ENCODE measurements at regions not wholly inside any gene's neighbourhood (a gene's known extent, or its start where the extent isn't known, plus 50 kb on each side); places are given as distances from the start of the nearest gene placed in this dataset.

DNA sequence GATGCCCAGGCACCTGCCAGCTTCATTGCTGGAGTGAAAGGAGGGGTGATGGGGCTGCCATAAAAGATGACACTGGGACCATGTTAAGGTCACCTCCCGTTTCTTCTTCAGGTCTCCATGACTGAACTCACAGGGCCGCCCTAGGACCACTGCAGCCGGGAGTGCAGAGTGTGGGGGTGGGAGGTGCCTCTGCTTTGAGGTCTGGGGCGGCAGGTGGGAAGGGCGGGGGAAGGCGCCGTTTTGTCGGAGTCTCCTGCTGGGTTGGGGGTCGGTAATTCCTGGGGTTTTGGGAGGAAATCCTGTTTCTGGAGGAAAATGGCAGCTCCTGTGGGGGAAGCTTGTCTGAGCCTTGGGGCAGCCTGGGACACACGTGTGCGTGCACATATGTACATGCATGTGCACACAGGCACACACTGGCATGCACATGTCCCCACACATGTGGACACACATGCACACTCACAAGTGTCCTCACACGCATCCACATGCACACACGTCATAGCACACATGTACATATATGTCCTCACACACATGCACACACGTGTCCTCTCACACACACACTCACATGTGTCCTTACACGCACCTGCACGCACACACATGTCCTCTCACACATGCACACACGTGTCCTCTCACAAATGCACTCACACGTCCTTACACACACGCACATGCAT, 990.9 kb downstream of the BRD1 start:
- H3K27ac ChIP-seq (replicated peaks): no peak overlapping the region
- TF ChIP-seq, protein P1, sequence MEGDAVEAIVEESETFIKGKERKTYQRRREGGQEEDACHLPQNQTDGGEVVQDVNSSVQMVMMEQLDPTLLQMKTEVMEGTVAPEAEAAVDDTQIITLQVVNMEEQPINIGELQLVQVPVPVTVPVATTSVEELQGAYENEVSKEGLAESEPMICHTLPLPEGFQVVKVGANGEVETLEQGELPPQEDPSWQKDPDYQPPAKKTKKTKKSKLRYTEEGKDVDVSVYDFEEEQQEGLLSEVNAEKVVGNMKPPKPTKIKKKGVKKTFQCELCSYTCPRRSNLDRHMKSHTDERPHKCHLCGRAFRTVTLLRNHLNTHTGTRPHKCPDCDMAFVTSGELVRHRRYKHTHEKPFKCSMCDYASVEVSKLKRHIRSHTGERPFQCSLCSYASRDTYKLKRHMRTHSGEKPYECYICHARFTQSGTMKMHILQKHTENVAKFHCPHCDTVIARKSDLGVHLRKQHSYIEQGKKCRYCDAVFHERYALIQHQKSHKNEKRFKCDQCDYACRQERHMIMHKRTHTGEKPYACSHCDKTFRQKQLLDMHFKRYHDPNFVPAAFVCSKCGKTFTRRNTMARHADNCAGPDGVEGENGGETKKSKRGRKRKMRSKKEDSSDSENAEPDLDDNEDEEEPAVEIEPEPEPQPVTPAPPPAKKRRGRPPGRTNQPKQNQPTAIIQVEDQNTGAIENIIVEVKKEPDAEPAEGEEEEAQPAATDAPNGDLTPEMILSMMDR (IDR thresholded peaks at IDR 0.05; ENCODE audit: insufficient read depth, low read length): no peak
- TF ChIP-seq GABPA (IDR thresholded peaks at IDR 0.05; ENCODE audit: low read depth) (no peak), SPI1 (IDR thresholded peaks at IDR 0.05; ENCODE audit: borderline replicate concordance, low read depth) (no peak), POLR2AphosphoS5 (IDR thresholded peaks at IDR 0.05; ENCODE audit: low read depth) (no peak)
- TF ChIP-seq, protein P2, sequence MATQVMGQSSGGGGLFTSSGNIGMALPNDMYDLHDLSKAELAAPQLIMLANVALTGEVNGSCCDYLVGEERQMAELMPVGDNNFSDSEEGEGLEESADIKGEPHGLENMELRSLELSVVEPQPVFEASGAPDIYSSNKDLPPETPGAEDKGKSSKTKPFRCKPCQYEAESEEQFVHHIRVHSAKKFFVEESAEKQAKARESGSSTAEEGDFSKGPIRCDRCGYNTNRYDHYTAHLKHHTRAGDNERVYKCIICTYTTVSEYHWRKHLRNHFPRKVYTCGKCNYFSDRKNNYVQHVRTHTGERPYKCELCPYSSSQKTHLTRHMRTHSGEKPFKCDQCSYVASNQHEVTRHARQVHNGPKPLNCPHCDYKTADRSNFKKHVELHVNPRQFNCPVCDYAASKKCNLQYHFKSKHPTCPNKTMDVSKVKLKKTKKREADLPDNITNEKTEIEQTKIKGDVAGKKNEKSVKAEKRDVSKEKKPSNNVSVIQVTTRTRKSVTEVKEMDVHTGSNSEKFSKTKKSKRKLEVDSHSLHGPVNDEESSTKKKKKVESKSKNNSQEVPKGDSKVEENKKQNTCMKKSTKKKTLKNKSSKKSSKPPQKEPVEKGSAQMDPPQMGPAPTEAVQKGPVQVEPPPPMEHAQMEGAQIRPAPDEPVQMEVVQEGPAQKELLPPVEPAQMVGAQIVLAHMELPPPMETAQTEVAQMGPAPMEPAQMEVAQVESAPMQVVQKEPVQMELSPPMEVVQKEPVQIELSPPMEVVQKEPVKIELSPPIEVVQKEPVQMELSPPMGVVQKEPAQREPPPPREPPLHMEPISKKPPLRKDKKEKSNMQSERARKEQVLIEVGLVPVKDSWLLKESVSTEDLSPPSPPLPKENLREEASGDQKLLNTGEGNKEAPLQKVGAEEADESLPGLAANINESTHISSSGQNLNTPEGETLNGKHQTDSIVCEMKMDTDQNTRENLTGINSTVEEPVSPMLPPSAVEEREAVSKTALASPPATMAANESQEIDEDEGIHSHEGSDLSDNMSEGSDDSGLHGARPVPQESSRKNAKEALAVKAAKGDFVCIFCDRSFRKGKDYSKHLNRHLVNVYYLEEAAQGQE (IDR thresholded peaks at IDR 0.05; ENCODE audit: insufficient replicate concordance, low read depth): no peak
- DNase-seq (ENCODE audit: low read depth in 1 of 2, low spot score in 1 of 2): no peak
- no peaks in the 10 kb centered on the region for H3K27me3 ChIP-seq (ENCODE audit: insufficient read depth, poor library complexity, severe bottlenecking)
- H3K4me3 ChIP-seq (replicated peaks; ENCODE audit: insufficient read depth, low read length): no peak overlapping the region

DNA sequence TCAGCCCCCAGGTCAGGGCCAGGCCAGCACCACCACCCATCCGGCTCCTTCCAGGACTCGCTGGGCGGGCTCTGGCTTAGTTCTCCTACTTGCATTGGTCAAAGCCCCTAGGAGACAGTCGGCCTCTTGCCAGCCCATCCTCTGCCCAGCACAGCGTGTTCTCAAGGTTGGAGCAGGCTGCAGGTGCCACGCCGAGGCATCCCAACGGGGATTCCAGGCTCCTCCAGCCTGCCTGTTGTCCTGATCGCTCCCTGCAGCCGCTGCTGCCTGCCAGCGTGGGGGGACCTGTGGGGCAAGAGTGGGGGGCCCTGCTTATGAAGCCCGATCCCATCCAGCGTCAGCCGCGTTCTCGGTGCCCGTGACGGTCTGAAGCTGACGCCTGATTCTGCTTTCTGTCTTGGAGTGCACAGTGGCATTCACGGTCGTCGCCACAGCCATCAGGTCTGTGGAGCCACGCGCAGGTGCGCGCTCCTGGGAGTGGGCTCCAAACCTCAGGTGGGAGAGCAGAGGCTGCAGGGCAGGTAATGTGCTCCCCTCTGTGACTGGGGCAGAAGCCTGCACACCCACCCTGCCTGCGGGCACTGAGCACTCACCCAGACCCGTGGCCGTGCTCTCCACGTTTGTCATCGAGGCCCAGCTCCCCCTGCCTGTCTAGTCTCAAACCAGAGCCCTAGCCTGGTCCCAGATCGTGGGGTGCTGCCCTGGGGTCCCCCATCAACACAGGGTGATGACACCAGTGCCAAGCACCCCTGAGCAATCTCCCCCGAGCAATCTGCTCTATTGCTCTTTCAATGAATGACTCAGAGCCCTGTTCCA, 991.6 kb downstream of the BRD1 start:
- H3K4me3 ChIP-seq (replicated peaks; ENCODE audit: insufficient read depth, low read length): no peak overlapping the region
- DNase-seq (ENCODE audit: low read depth in 1 of 2, low spot score in 1 of 2): no peak
- no peaks in the 10 kb centered on the region for H3K27me3 ChIP-seq (ENCODE audit: insufficient read depth, poor library complexity, severe bottlenecking)
- H3K27ac ChIP-seq (replicated peaks): no peak overlapping the region
- TF ChIP-seq, protein P2 (IDR thresholded peaks at IDR 0.05; ENCODE audit: insufficient replicate concordance, low read depth): no peak
- TF ChIP-seq POLR2AphosphoS5 (IDR thresholded peaks at IDR 0.05; ENCODE audit: low read depth) (no peak), GABPA (IDR thresholded peaks at IDR 0.05; ENCODE audit: low read depth) (no peak), SPI1 (IDR thresholded peaks at IDR 0.05; ENCODE audit: borderline replicate concordance, low read depth) (no peak)
- TF ChIP-seq, protein P1 (IDR thresholded peaks at IDR 0.05; ENCODE audit: insufficient read depth, low read length): no peak

- no peak overlapping the region for H3K4me3 ChIP-seq (replicated peaks; ENCODE audit: insufficient read depth, low read length)
- H3K27me3 ChIP-seq (ENCODE audit: insufficient read depth, poor library complexity, severe bottlenecking): no peaks in the 10 kb centered on the region
- no peak for DNase-seq (ENCODE audit: low read depth in 1 of 2, low spot score in 1 of 2)
- no peak overlapping the region for H3K27ac ChIP-seq (replicated peaks)
- TF ChIP-seq, protein P1 (IDR thresholded peaks at IDR 0.05; ENCODE audit: insufficient read depth, low read length): no peak
- TF ChIP-seq SPI1 (IDR thresholded peaks at IDR 0.05; ENCODE audit: borderline replicate concordance, low read depth) (no peak), POLR2AphosphoS5 (IDR thresholded peaks at IDR 0.05; ENCODE audit: low read depth) (no peak), GABPA (IDR thresholded peaks at IDR 0.05; ENCODE audit: low read depth) (no peak)
- TF ChIP-seq, protein P2 (IDR thresholded peaks at IDR 0.05; ENCODE audit: insufficient replicate concordance, low read depth): no peak
Observed at GRCh38 chr22:48835364-48835763, 992.3 kb downstream of the BRD1 start.

All from HL-60 (cell line).